ENCODE measurements at regions not wholly inside any gene's neighbourhood (a gene's known extent, or its start where the extent isn't known, plus 50 kb on each side); places are given as distances from the start of the nearest gene placed in this dataset.

GRCh38 chr17:73772107-73772705 lies 128.0 kb upstream of the SDK2 start:
- no peak for DNase-seq (ENCODE audit: low read depth)
- Histone ChIP-seq H3K4me1 (ENCODE audit: control insufficient read depth, insufficient read depth, low read length) (peaks cover 10% of the 10 kb centered on the region), H3K36me3 (ENCODE audit: control insufficient read depth, insufficient read depth, low read length, severe bottlenecking) (no peaks in the 10 kb centered on the region), H3K9ac (ENCODE audit: low read length) (no peak overlapping the region), H3K4me3 (ENCODE audit: low read length) (no peak overlapping the region), H3K9me3 (ENCODE audit: control insufficient read depth, low read length) (no peaks in the 10 kb centered on the region), H3K27me3 (replicated peaks; ENCODE audit: control insufficient read depth, insufficient read depth, low read length) (peaks cover 57% of the 10 kb centered on the region)

GRCh38 chr17:73773702-73774101 lies 129.5 kb upstream of the SDK2 start:
- Histone ChIP-seq H3K9me3 (ENCODE audit: control insufficient read depth, low read length) (no peaks in the 10 kb centered on the region), H3K9ac (ENCODE audit: low read length) (no peak overlapping the region), H3K4me1 (ENCODE audit: control insufficient read depth, insufficient read depth, low read length) (peaks cover 10% of the 10 kb centered on the region), H3K27me3 (replicated peaks; ENCODE audit: control insufficient read depth, insufficient read depth, low read length) (peaks cover 52% of the 10 kb centered on the region), H3K4me3 (ENCODE audit: low read length) (no peak overlapping the region), H3K36me3 (ENCODE audit: control insufficient read depth, insufficient read depth, low read length, severe bottlenecking) (no peaks in the 10 kb centered on the region)
- no peak for DNase-seq (ENCODE audit: low read depth)

GRCh38 chr17:73774852-73775251 lies 130.6 kb upstream of the SDK2 start:
- Histone ChIP-seq H3K27me3 (replicated peaks; ENCODE audit: control insufficient read depth, insufficient read depth, low read length) (peaks cover 48% of the 10 kb centered on the region), H3K36me3 (ENCODE audit: control insufficient read depth, insufficient read depth, low read length, severe bottlenecking) (no peaks in the 10 kb centered on the region), H3K4me3 (ENCODE audit: low read length) (no peak overlapping the region), H3K9ac (ENCODE audit: low read length) (no peak overlapping the region), H3K9me3 (ENCODE audit: control insufficient read depth, low read length) (no peaks in the 10 kb centered on the region), H3K4me1 (ENCODE audit: control insufficient read depth, insufficient read depth, low read length) (peaks cover 10% of the 10 kb centered on the region)
- DNase-seq (ENCODE audit: low read depth): no peak

- no peaks in the 10 kb centered on the region for H3K4me1 ChIP-seq (ENCODE audit: control insufficient read depth, insufficient read depth, low read length)
- no peak overlapping the region for H3K4me3 ChIP-seq (ENCODE audit: low read length)
- no peaks in the 10 kb centered on the region for H3K9me3 ChIP-seq (ENCODE audit: control insufficient read depth, low read length)
- no peak for DNase-seq (ENCODE audit: low read depth)
- peaks cover 53% of the 10 kb centered on the region for H3K27me3 ChIP-seq (replicated peaks; ENCODE audit: control insufficient read depth, insufficient read depth, low read length)
- H3K9ac ChIP-seq (ENCODE audit: low read length): no peak overlapping the region
- H3K36me3 ChIP-seq (ENCODE audit: control insufficient read depth, insufficient read depth, low read length, severe bottlenecking): no peaks in the 10 kb centered on the region
Observed at GRCh38 chr17:73776351-73777130, 132.3 kb upstream of the SDK2 start.

GRCh38 chr17:73777131-73777449 lies 132.8 kb upstream of the SDK2 start:
- Histone ChIP-seq H3K9ac (ENCODE audit: low read length) (no peak overlapping the region), H3K4me1 (ENCODE audit: control insufficient read depth, insufficient read depth, low read length) (no peaks in the 10 kb centered on the region), H3K27me3 (replicated peaks; ENCODE audit: control insufficient read depth, insufficient read depth, low read length) (peaks cover 55% of the 10 kb centered on the region), H3K36me3 (ENCODE audit: control insufficient read depth, insufficient read depth, low read length, severe bottlenecking) (no peaks in the 10 kb centered on the region), H3K9me3 (ENCODE audit: control insufficient read depth, low read length) (no peaks in the 10 kb centered on the region), H3K4me3 (ENCODE audit: low read length) (no peak overlapping the region)
- no peak for DNase-seq (ENCODE audit: low read depth)

- no peaks in the 10 kb centered on the region for H3K36me3 ChIP-seq (ENCODE audit: control insufficient read depth, insufficient read depth, low read length, severe bottlenecking)
- no peak overlapping the region for H3K9ac ChIP-seq (ENCODE audit: low read length)
- no peak for DNase-seq (ENCODE audit: low read depth)
- peaks cover 4% of the 10 kb centered on the region for H3K4me1 ChIP-seq (ENCODE audit: control insufficient read depth, insufficient read depth, low read length)
- no peaks in the 10 kb centered on the region for H3K9me3 ChIP-seq (ENCODE audit: control insufficient read depth, low read length)
- H3K27me3 ChIP-seq (replicated peaks; ENCODE audit: control insufficient read depth, insufficient read depth, low read length): peaks cover 78% of the 10 kb centered on the region
- no peak overlapping the region for H3K4me3 ChIP-seq (ENCODE audit: low read length)
Observed at GRCh38 chr17:73782231-73782630, 138.0 kb upstream of the SDK2 start.

GRCh38 chr17:73782641-73783381 lies 138.6 kb upstream of the SDK2 start:
- Histone ChIP-seq H3K4me1 (ENCODE audit: control insufficient read depth, insufficient read depth, low read length) (peaks cover 4% of the 10 kb centered on the region), H3K9me3 (ENCODE audit: control insufficient read depth, low read length) (no peaks in the 10 kb centered on the region), H3K4me3 (ENCODE audit: low read length) (no peak overlapping the region), H3K36me3 (ENCODE audit: control insufficient read depth, insufficient read depth, low read length, severe bottlenecking) (no peaks in the 10 kb centered on the region), H3K9ac (ENCODE audit: low read length) (no peak overlapping the region), H3K27me3 (replicated peaks; ENCODE audit: control insufficient read depth, insufficient read depth, low read length) (peaks cover 84% of the 10 kb centered on the region)
- DNase-seq (ENCODE audit: low read depth): no peak

- no peaks in the 10 kb centered on the region for H3K36me3 ChIP-seq (ENCODE audit: control insufficient read depth, insufficient read depth, low read length, severe bottlenecking)
- no peaks in the 10 kb centered on the region for H3K9me3 ChIP-seq (ENCODE audit: control insufficient read depth, low read length)
- peaks cover 82% of the 10 kb centered on the region for H3K27me3 ChIP-seq (replicated peaks; ENCODE audit: control insufficient read depth, insufficient read depth, low read length)
- no peak overlapping the region for H3K4me3 ChIP-seq (ENCODE audit: low read length)
- no peak for DNase-seq (ENCODE audit: low read depth)
- peaks cover 4% of the 10 kb centered on the region for H3K4me1 ChIP-seq (ENCODE audit: control insufficient read depth, insufficient read depth, low read length)
- H3K9ac ChIP-seq (ENCODE audit: low read length): no peak overlapping the region
Observed at GRCh38 chr17:73783382-73783766, 139.1 kb upstream of the SDK2 start.

- Histone ChIP-seq H3K27me3 (replicated peaks; ENCODE audit: control insufficient read depth, insufficient read depth, low read length) (peaks cover 81% of the 10 kb centered on the region), H3K4me1 (ENCODE audit: control insufficient read depth, insufficient read depth, low read length) (peaks cover 4% of the 10 kb centered on the region), H3K9ac (ENCODE audit: low read length) (no peak overlapping the region), H3K36me3 (ENCODE audit: control insufficient read depth, insufficient read depth, low read length, severe bottlenecking) (no peaks in the 10 kb centered on the region), H3K9me3 (ENCODE audit: control insufficient read depth, low read length) (peaks cover 6% of the 10 kb centered on the region), H3K4me3 (ENCODE audit: low read length) (no peak overlapping the region)
- DNase-seq (ENCODE audit: low read depth): no peak
Observed at GRCh38 chr17:73783945-73784603, 139.8 kb upstream of the SDK2 start.

- no peak for DNase-seq (ENCODE audit: low read depth)
- peaks cover 87% of the 10 kb centered on the region for H3K27me3 ChIP-seq (replicated peaks; ENCODE audit: control insufficient read depth, insufficient read depth, low read length)
Observed at GRCh38 chr17:73785496-73785895, 141.3 kb upstream of the SDK2 start.

More at GRCh38 chr17:73785496-73785895, 141.3 kb upstream of the SDK2 start:
- H3K4me3 ChIP-seq (ENCODE audit: low read length): no peak overlapping the region
- H3K9ac ChIP-seq (ENCODE audit: low read length): no peak overlapping the region
- peaks cover 4% of the 10 kb centered on the region for H3K4me1 ChIP-seq (ENCODE audit: control insufficient read depth, insufficient read depth, low read length)
- peaks cover 12% of the 10 kb centered on the region for H3K9me3 ChIP-seq (ENCODE audit: control insufficient read depth, low read length)
- no peaks in the 10 kb centered on the region for H3K36me3 ChIP-seq (ENCODE audit: control insufficient read depth, insufficient read depth, low read length, severe bottlenecking)

Data from adipocyte (in vitro differentiated cells).